Vagina (tissue), 2 donors: ENCODE measurements at regions not wholly inside any gene's neighbourhood (a gene's known extent, or its start where the extent isn't known, plus 50 kb on each side); places are given as distances from the start of the nearest gene placed in this dataset.

ENCODE experiments used
- DNase-seq, 2 donors: peaks; one replicate each; pipeline ENCODE4 v3.0.0-alpha.2; 2017; ENCODE audit errors: extremely low spot score in 2 of 2
- H3K27ac ChIP-seq: fragments of 200-600 bp; sonication (generic); one replicate; pipeline ENCODE4 v1.5.1; 2019
- H3K27me3 ChIP-seq: fragments of 200-600 bp; sonication (generic); one replicate; pipeline ENCODE4 v1.5.1; 2019
- H3K36me3 ChIP-seq, 2 donors: fragments of 200-600 bp; sonication (generic); one replicate each; pipeline ENCODE4 v1.5.1; 2017 to 2019
- H3K4me1 ChIP-seq: fragments of 200-600 bp; sonication (generic); one replicate; pipeline ENCODE4 v1.5.1; 2019
- H3K4me3 ChIP-seq, 2 donors: fragments of 200-600 bp; sonication (generic); 1 replicate in 1 of 2; 2 replicates in 1 of 2; pipeline ENCODE4 v1.5.1; 2016 to 2019
- H3K9me3 ChIP-seq: fragments of 200-600 bp; sonication (generic); one replicate; pipeline ENCODE4 v1.5.1; 2019
- POLR2A ChIP-seq, 2 donors: fragments of 450-650 bp; IDR thresholded peaks; one replicate each; pipeline ENCODE4 v1.6.1; 2017; ENCODE audit warnings: antibody characterized with exemption in 2 of 2, mild to moderate bottlenecking in 2 of 2, moderate library complexity in 2 of 2
- POLR2AphosphoS5 ChIP-seq, 2 donors: sonication (generic); formaldehyde crosslinking; IDR thresholded peaks; one replicate each; pipeline ENCODE4 v1.9.0; 2017; ENCODE audit warnings: antibody characterized with exemption in 2 of 2, mild to moderate bottlenecking in 2 of 2, low read depth in 1 of 2; ENCODE audit not compliant: insufficient read depth in 1 of 2
- intact Hi-C: fragments of 100-400 bp; cut with DNase I; formaldehyde crosslinking; loops from one replicate; pipeline ENCODE4 v1.15.1; 2023
- TF ChIP-seq, protein P1 (sequence below), 3 experiments: fragments of 450-650 bp in 2 of 3; fragments of 200-600 bp in 1 of 3; sonication (generic) in 1 of 3; IDR thresholded peaks; one replicate each; pipeline ENCODE4 v1.5.1; 2017 to 2019; ENCODE audit warnings: antibody characterized with exemption in 3 of 3, mild to moderate bottlenecking in 2 of 3, moderate library complexity in 2 of 3

DNA sequence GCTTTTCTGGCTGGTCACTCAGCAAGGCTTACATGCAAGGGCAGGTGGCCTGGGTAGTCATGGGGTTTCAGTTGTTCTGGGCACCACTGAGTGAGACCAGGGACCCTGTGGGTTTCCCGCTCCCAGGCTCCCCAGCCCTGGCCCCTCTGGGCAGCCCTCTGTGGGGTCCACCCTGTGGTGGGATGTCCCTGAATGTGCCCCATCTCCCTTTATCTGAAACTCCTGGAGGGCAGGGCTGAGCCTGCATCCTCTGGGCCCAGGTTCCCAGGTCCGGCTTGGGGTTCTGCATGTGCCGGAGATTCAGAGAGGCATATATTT lies 1041.0 kb downstream of the BRD1 start:
- peak in 1 of 2 donors; percentile 80 for DNase-seq
- H3K4me1 ChIP-seq: no peaks in the 10 kb centered on the region
- H3K36me3 ChIP-seq: no peaks in the 10 kb centered on the region
- no peak overlapping the region for H3K27ac ChIP-seq
- no peak overlapping the region for H3K4me3 ChIP-seq
- intact Hi-C loops: no loop called here
- TF ChIP-seq POLR2AphosphoS5 (IDR thresholded peaks at IDR 0.05; ENCODE audit: insufficient read depth in 1 of 2, low read depth in 1 of 2) (no peak), POLR2A (IDR thresholded peaks at IDR 0.05) (no peak)
- TF ChIP-seq, protein P1, sequence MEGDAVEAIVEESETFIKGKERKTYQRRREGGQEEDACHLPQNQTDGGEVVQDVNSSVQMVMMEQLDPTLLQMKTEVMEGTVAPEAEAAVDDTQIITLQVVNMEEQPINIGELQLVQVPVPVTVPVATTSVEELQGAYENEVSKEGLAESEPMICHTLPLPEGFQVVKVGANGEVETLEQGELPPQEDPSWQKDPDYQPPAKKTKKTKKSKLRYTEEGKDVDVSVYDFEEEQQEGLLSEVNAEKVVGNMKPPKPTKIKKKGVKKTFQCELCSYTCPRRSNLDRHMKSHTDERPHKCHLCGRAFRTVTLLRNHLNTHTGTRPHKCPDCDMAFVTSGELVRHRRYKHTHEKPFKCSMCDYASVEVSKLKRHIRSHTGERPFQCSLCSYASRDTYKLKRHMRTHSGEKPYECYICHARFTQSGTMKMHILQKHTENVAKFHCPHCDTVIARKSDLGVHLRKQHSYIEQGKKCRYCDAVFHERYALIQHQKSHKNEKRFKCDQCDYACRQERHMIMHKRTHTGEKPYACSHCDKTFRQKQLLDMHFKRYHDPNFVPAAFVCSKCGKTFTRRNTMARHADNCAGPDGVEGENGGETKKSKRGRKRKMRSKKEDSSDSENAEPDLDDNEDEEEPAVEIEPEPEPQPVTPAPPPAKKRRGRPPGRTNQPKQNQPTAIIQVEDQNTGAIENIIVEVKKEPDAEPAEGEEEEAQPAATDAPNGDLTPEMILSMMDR (IDR thresholded peaks at IDR 0.05): no peak
- H3K27me3 ChIP-seq: no peaks in the 10 kb centered on the region
- H3K9me3 ChIP-seq: no peaks in the 10 kb centered on the region

DNA sequence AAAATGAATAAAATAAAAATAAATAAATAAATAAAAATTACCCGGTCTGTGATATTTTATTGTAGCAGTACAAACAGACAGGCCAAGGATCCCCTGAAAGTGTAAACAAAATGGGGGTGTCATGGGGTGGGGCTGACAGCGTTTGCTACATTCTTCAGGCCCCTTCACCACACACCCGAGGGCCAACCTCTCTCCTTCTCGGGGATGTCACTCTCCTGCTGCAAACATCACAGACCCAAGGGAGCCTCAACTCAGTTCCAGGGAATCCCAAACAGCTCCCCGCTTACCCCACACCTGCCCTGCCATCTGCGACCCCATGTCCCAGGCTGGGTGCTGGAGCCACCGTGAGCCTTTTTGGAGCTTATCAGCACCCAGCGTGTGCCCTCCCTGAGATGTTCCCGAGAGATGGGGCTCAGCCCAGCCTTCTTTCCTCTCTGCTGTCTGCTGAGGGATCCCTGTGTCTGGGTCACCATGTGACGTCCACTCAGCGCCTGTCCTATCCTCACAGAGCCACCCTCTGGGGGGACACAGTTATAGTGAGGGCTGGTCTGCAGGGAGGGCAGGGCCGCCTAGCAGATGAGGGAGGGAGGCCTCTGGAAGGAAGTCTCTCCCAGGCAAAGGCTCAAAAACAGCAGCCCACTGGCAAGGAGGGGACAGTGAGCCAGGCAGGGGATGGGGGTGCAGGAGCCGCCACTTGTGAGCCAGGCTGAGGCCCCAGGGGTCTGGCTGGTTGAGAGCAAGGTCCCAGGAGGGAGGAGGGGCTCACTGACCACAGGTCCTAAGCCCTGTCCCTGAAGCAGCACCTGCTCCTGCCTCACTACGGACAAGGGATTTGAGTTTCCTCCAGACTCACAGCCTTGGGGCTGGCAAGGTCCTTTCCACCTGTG lies 1041.6 kb downstream of the BRD1 start:
- Histone ChIP-seq H3K9me3 (no peaks in the 10 kb centered on the region), H3K36me3 (no peaks in the 10 kb centered on the region), H3K27ac (no peak overlapping the region), H3K4me3 (no peak overlapping the region), H3K27me3 (no peaks in the 10 kb centered on the region), H3K4me1 (no peaks in the 10 kb centered on the region)
- peak in 1 of 2 donors; percentile 65 for DNase-seq
- TF ChIP-seq POLR2AphosphoS5 (IDR thresholded peaks at IDR 0.05; ENCODE audit: insufficient read depth in 1 of 2, low read depth in 1 of 2): no peak
- no peak for TF ChIP-seq POLR2A (IDR thresholded peaks at IDR 0.05)
- TF ChIP-seq, protein P1 (IDR thresholded peaks at IDR 0.05): no peak
- intact Hi-C loops: no loop called here

DNA sequence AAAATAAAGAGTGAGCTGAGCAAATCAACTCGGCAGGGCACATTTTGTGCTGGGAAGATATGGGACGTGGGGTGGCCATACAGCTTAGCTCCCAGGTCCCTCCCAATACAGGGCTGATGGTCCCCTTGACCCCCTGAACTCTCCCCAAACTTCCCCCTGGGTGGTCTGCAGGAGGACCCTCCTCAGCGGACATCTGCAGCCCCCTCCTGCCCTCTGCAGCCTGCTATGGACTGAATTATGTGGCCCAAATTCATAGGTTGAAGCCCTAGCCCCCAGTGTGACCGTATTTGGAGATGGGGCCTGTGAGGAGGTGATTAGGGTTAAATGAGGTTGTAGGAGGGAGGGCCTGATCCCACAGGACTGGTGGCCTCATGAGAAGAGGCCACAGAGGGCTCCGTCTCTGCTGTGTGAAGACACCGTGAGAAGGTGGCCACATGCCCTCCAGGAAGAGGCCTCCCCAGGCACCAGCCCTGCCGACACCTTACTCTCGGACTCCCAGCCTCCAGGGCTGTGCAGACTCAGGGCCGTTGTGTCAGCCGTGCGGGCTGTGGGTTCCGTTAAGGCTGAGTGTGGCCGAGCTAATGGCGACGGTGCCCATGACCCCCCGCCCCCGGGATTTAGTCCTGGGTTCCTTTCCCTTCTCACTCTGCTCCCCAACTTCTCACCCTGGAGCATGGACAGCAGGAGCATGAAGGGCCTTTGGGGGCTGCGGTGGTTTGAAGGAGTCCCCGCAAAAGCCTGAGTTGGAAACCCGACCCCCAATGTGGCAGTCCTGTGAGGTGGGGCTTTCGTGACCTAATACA lies 1042.8 kb downstream of the BRD1 start:
- intact Hi-C loops: no loop called here
- H3K4me3 ChIP-seq: no peak overlapping the region
- peak; percentile 19 to 49 for DNase-seq
- H3K27ac ChIP-seq: no peak overlapping the region
- H3K27me3 ChIP-seq: no peaks in the 10 kb centered on the region
- no peaks in the 10 kb centered on the region for H3K36me3 ChIP-seq
- H3K9me3 ChIP-seq: no peaks in the 10 kb centered on the region
- TF ChIP-seq POLR2AphosphoS5 (IDR thresholded peaks at IDR 0.05; ENCODE audit: insufficient read depth in 1 of 2, low read depth in 1 of 2) (no peak), POLR2A (IDR thresholded peaks at IDR 0.05) (no peak)
- TF ChIP-seq, protein P1 (IDR thresholded peaks at IDR 0.05): no peak
- H3K4me1 ChIP-seq: no peaks in the 10 kb centered on the region

DNA sequence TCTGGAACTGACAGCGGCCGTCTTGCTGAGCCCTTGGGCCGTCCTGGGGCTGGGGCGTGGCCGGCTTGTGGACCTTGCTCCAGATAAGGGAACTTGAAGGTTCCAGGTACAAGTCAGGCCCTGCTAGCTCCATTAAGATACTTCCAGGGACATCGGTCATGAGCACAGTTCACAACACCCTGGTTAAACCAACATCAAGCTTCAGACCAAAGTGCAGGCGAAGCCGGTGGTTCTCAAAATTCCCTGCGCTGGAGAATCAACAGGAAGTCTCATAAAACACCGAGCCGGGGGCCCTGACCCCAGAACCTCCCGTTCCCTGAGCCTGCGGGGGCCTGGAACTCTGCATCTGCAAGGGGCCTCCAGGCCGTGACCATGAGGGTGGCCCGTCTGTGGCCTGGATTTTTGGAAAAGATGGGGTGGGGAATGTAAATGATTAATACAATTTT lies 1043.8 kb downstream of the BRD1 start:
- no peaks in the 10 kb centered on the region for H3K4me1 ChIP-seq
- no peak overlapping the region for H3K4me3 ChIP-seq
- no peaks in the 10 kb centered on the region for H3K27me3 ChIP-seq
- no peaks in the 10 kb centered on the region for H3K9me3 ChIP-seq
- no peak for TF ChIP-seq POLR2AphosphoS5 (IDR thresholded peaks at IDR 0.05; ENCODE audit: insufficient read depth in 1 of 2, low read depth in 1 of 2)
- no peak for TF ChIP-seq POLR2A (IDR thresholded peaks at IDR 0.05)
- TF ChIP-seq, protein P1 (IDR thresholded peaks at IDR 0.05): no peak
- H3K36me3 ChIP-seq: no peaks in the 10 kb centered on the region
- intact Hi-C loops: no loop called here
- peak; percentile 52 to 72 for DNase-seq
- no peak overlapping the region for H3K27ac ChIP-seq
